ENCODE measurements at regions not wholly inside any gene's neighbourhood (a gene's known extent, or its start where the extent isn't known, plus 50 kb on each side); places are given as distances from the start of the nearest gene placed in this dataset.

GRCh38 chr9:135275571-135276289, 188.3 kb downstream of the OLFM1 start:
- H3K4me3 ChIP-seq (ENCODE audit: low read length), result no peak overlapping the region
- TF ChIP-seq CTCF (IDR thresholded peaks at IDR 0.05; ENCODE audit: insufficient read depth, low read depth, low read length, missing control alignments), result no peak
- DNase-seq (ENCODE audit: low read depth), result peak; percentile 4

- no peak for TF ChIP-seq CTCF (IDR thresholded peaks at IDR 0.05; ENCODE audit: insufficient read depth, low read depth, low read length, missing control alignments)
- no peak for DNase-seq (ENCODE audit: low read depth)
- H3K4me3 ChIP-seq (ENCODE audit: low read length), result no peak overlapping the region
Measured at GRCh38 chr9:135277219-135278201, 190.0 kb downstream of the OLFM1 start.

- no peak overlapping the region for H3K4me3 ChIP-seq (ENCODE audit: low read length)
- DNase-seq (ENCODE audit: low read depth), result no peak
- no peak for TF ChIP-seq CTCF (IDR thresholded peaks at IDR 0.05; ENCODE audit: insufficient read depth, low read depth, low read length, missing control alignments)
Measured at GRCh38 chr9:135278586-135278985, 191.1 kb downstream of the OLFM1 start.

DNA sequence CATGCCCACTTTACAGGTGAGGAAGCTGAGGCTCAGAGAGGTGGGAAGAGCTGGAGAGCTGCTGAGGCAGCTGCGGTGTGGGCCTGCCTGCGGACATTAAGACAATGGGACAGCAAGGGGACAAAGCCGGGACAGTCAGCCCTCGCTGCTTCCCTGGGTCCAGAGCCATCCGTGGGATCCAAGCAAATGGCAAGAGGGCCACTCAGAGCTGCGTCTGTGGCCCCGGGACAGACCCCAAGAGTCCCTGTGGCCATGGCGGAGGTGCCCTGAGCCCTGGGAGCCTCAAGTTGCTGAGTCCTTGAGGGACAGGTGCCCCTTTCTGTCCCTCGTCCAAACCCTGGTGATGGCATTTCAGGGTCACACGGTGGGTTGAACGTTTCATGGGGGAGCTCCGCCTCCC, 191.9 kb downstream of the OLFM1 start:
- TF ChIP-seq CTCF (IDR thresholded peaks at IDR 0.05; ENCODE audit: insufficient read depth, low read depth, low read length, missing control alignments), result no peak
- DNase-seq (ENCODE audit: low read depth), result no peak
- no peak overlapping the region for H3K4me3 ChIP-seq (ENCODE audit: low read length)

DNA sequence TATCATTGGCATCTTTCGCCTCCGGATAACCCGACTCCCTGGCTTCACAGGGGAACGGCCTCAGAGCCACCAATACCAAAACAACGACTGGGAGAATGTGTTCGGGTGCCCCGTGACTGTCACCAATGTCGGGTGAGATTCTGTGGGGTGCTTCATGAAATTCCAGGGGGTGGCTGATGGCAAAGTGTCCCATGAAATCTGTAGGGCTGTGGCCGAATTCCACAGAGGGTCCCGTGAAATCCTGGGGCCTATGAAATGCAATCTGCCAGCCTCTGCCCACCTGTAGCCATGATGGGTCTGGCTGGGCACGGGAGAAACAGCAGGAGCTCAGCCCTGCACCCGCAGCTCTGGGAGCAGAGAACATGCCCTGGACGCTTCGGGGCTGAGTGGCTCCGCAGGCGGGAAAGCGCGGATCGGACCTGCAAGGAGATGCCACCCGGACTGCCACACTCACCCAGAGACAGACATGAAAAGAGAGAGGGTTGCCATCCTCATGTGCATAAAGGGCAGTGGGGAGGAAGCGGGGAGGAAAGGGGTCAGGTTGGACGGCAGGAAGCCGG, 192.4 kb downstream of the OLFM1 start:
- TF ChIP-seq CTCF (IDR thresholded peaks at IDR 0.05; ENCODE audit: insufficient read depth, low read depth, low read length, missing control alignments), result no peak
- no peak overlapping the region for H3K4me3 ChIP-seq (ENCODE audit: low read length)
- no peak for DNase-seq (ENCODE audit: low read depth)

DNA sequence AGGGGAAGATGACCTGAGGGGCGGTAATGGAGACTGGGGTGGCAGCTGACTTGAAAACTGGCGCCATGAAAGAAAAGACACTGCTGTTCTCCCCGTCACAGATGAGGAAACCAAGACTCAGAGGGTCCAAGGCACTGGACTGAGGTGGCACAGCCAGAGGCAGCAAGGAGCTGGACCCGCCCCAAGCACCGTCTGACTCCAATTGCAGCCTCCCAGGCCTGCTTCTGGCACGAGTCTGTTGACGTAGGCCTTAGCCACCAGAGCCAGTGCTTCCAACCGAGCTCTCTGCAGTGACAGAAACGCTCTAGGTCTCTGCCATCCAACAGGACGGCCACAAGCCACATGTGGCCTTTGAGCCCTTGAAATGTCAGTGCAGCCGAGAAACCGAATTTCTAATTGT, 193.2 kb downstream of the OLFM1 start:
- no peak for DNase-seq (ENCODE audit: low read depth)
- H3K4me3 ChIP-seq (ENCODE audit: low read length), result no peak overlapping the region
- TF ChIP-seq CTCF (IDR thresholded peaks at IDR 0.05; ENCODE audit: insufficient read depth, low read depth, low read length, missing control alignments), result no peak

All from epithelial cell of esophagus (primary cell).